ENCODE measurements at regions not wholly inside any gene's neighbourhood (a gene's known extent, or its start where the extent isn't known, plus 50 kb on each side); places are given as distances from the start of the nearest gene placed in this dataset.
"Not testable (repeated sequence)": the region's sequence is repeated elsewhere in the genome, so short reads cannot be mapped to it uniquely, and the experiment has no call there.

DNA sequence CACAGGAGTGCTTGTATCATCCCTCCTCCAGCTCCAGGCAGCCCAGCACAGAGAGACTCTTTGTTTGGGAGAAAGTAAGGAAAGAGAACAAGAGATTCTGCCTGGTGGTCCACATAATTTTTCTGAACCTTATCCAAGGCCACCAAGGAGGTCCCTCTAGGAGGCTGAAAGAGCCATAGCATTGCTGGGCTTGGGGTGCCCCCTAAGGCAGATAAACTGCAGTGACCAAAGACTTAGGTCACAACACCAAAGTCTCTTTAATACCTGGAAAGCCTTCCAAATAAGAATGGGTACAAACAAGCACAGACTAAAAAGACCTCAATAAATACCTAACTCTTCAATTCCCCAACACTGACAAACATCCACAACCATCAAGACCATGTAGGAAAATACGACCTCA lies 310.2 kb upstream of the PPP2R3A start:
- no peaks in the 10 kb centered on the region for H3K36me3 ChIP-seq (ENCODE audit: control insufficient read depth in 1 of 2, insufficient read depth in 2 of 2, low read length in 1 of 2)
- ATAC-seq (ENCODE audit: low FRiP score), result no peak
- no peak for DNase-seq

GRCh38 chr3:135658451-135658850 lies 307.1 kb upstream of the PPP2R3A start:
- H3K9me3 ChIP-seq (ENCODE audit: control insufficient read depth, low read length); H3K27me3 ChIP-seq (ENCODE audit: control insufficient read depth in 1 of 2, insufficient read depth in 2 of 2, low read length in 1 of 2); intact Hi-C loops (cut with DNase I); H3K36me3 ChIP-seq (ENCODE audit: control insufficient read depth in 1 of 2, insufficient read depth in 2 of 2, low read length in 1 of 2); H3K27ac ChIP-seq (ENCODE audit: low read depth in 1 of 2, low read length in 2 of 2); ATAC-seq (ENCODE audit: low FRiP score); H3K4me1 ChIP-seq (ENCODE audit: control insufficient read depth in 1 of 2, insufficient read depth in 2 of 2, low read length in 2 of 2); H3K4me3 ChIP-seq (ENCODE audit: low read length in 2 of 2); DNase-seq: not testable (repeated sequence)
- 74 to 97% methylated on average over 6 of the region's 14 CpGs for WGBS, 2 donors

More for the DNA sequence above, 310.2 kb upstream of the PPP2R3A start:
- intact Hi-C loops (cut with DNase I), result no loop called here
- Histone ChIP-seq H3K9me3 (ENCODE audit: control insufficient read depth, low read length) (peaks cover 5% of the 10 kb centered on the region), H3K27ac (ENCODE audit: low read depth in 1 of 2, low read length in 2 of 2) (no peak overlapping the region), H3K27me3 (ENCODE audit: control insufficient read depth in 1 of 2, insufficient read depth in 2 of 2, low read length in 1 of 2) (peaks cover 0 to 1% of the 10 kb centered on the region in 2 donors), H3K4me1 (ENCODE audit: control insufficient read depth in 1 of 2, insufficient read depth in 2 of 2, low read length in 2 of 2) (no peaks in the 10 kb centered on the region), H3K4me3 (ENCODE audit: low read length in 2 of 2) (no peak overlapping the region)
- 77 to 78% methylated on average over 1 of the region's 1 CpG for WGBS, 2 donors

- peaks cover 0 to 2% of the 10 kb centered on the region in 2 donors for H3K27me3 ChIP-seq (ENCODE audit: control insufficient read depth in 1 of 2, insufficient read depth in 2 of 2, low read length in 1 of 2)
- no peaks in the 10 kb centered on the region for H3K4me1 ChIP-seq (ENCODE audit: control insufficient read depth in 1 of 2, insufficient read depth in 2 of 2, low read length in 2 of 2)
- intact Hi-C loops (cut with DNase I), result no loop called here
- H3K36me3 ChIP-seq (ENCODE audit: control insufficient read depth in 1 of 2, insufficient read depth in 2 of 2, low read length in 1 of 2), result no peaks in the 10 kb centered on the region
- DNase-seq (no peak), ATAC-seq (ENCODE audit: low FRiP score) (no peak)
- no peak overlapping the region for H3K27ac ChIP-seq (ENCODE audit: low read depth in 1 of 2, low read length in 2 of 2)
- no peak overlapping the region for H3K4me3 ChIP-seq (ENCODE audit: low read length in 2 of 2)
- WGBS, 2 donors, result 55 to 57% methylated on average over 1 of the region's 1 CpG
- peaks cover 3% of the 10 kb centered on the region for H3K9me3 ChIP-seq (ENCODE audit: control insufficient read depth, low read length)
These were observed 298.5 kb upstream of the PPP2R3A start for GRCh38 chr3:135667061-135667460.

DNA sequence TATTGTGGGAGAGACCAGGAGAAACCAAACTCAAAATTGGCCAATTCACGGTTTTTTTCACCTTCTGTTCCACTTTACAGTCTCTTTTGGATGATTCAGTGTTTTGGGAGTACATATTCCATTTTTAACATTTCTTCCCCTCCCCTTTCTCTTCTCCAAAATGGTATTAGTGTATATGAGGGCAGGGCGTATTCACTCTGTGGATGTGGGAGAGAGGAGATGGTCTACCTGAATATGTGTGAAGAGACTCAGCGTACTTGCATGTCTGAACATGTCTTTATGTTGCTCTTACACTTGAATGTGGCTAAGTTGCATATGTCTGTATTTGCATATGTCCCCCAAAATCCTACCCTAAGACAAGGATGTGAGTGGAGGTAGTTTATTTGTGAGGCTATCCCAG lies 291.0 kb upstream of the PPP2R3A start:
- ATAC-seq (ENCODE audit: low FRiP score), result no peak
- intact Hi-C loops (cut with DNase I), result no loop called here
- 81 to 89% methylated on average over 3 of the region's 3 CpGs for WGBS, 2 donors

DNA sequence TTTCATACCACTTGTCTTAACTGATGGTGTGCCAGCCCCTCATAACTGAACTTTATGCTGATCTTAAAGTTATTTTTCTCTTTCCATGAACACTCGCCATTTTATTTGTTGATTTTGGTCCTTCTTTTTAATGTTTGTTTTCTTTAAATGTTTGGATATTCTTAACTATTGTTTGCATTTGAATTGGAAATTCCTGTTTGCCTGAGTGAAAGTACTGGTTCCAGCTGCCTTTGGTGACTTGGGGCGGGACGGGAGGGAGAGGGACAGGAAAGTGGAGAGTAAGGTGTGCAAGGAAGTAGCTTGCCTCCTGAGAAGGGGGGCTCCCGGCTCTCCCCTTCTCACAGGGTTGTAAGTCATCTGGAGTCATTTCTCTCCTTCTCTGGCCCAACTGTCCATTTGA lies 287.1 kb upstream of the PPP2R3A start:
- H3K27ac ChIP-seq (ENCODE audit: low read depth in 1 of 2, low read length in 2 of 2), result no peak overlapping the region
- intact Hi-C loops (cut with DNase I), result no loop called here
- ATAC-seq (ENCODE audit: low FRiP score) (no peak), DNase-seq (no peak)
- H3K36me3 ChIP-seq (ENCODE audit: control insufficient read depth in 1 of 2, insufficient read depth in 2 of 2, low read length in 1 of 2), result no peaks in the 10 kb centered on the region
- no peaks in the 10 kb centered on the region for H3K27me3 ChIP-seq (ENCODE audit: control insufficient read depth in 1 of 2, insufficient read depth in 2 of 2, low read length in 1 of 2)
- no peak overlapping the region for H3K4me3 ChIP-seq (ENCODE audit: low read length in 2 of 2)
- WGBS, 2 donors, result 55 to 65% methylated on average over 4 of the region's 4 CpGs
- no peaks in the 10 kb centered on the region for H3K9me3 ChIP-seq (ENCODE audit: control insufficient read depth, low read length)
- no peaks in the 10 kb centered on the region for H3K4me1 ChIP-seq (ENCODE audit: control insufficient read depth in 1 of 2, insufficient read depth in 2 of 2, low read length in 2 of 2)

More for the DNA sequence above, 291.0 kb upstream of the PPP2R3A start:
- Histone ChIP-seq H3K27ac (ENCODE audit: low read depth in 1 of 2, low read length in 2 of 2) (no peak overlapping the region), H3K9me3 (ENCODE audit: control insufficient read depth, low read length) (no peaks in the 10 kb centered on the region), H3K4me3 (ENCODE audit: low read length in 2 of 2) (no peak overlapping the region), H3K27me3 (ENCODE audit: control insufficient read depth in 1 of 2, insufficient read depth in 2 of 2, low read length in 1 of 2) (no peaks in the 10 kb centered on the region), H3K4me1 (ENCODE audit: control insufficient read depth in 1 of 2, insufficient read depth in 2 of 2, low read length in 2 of 2) (no peaks in the 10 kb centered on the region), H3K36me3 (ENCODE audit: control insufficient read depth in 1 of 2, insufficient read depth in 2 of 2, low read length in 1 of 2) (no peaks in the 10 kb centered on the region)
- no peak for DNase-seq

GRCh38 chr3:135688003-135688402 lies 277.5 kb upstream of the PPP2R3A start:
- intact Hi-C loops (cut with DNase I), result no loop called here
- 87 to 88% methylated on average over 3 of the region's 3 CpGs for WGBS, 2 donors
- ATAC-seq (ENCODE audit: low FRiP score), result no peak

DNA sequence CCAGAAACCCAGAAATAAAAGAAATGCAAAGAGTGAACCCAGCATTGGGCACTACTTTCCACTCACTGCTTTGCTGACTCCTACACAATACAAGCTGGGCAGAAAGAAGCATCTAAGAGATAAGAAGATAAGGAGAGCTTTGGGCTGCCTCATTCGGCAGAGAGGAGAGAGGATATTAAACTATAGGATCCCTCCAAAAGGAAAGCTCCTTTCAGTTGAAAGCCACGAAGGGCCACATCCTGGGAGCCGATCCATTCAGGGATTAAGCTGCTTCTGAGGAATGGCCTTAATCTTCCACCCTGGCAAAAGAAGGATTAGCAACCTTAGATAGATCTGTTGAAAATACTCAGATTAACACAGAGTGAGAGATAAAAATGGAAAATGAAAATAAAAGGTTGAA lies 274.9 kb upstream of the PPP2R3A start:
- Histone ChIP-seq H3K4me1 (ENCODE audit: control insufficient read depth in 1 of 2, insufficient read depth in 2 of 2, low read length in 2 of 2) (no peaks in the 10 kb centered on the region), H3K36me3 (ENCODE audit: control insufficient read depth in 1 of 2, insufficient read depth in 2 of 2, low read length in 1 of 2) (no peaks in the 10 kb centered on the region), H3K4me3 (ENCODE audit: low read length in 2 of 2) (no peak overlapping the region), H3K27me3 (ENCODE audit: control insufficient read depth in 1 of 2, insufficient read depth in 2 of 2, low read length in 1 of 2) (no peaks in the 10 kb centered on the region), H3K27ac (ENCODE audit: low read depth in 1 of 2, low read length in 2 of 2) (no peak overlapping the region), H3K9me3 (ENCODE audit: control insufficient read depth, low read length) (no peaks in the 10 kb centered on the region)
- intact Hi-C loops (cut with DNase I), result no loop called here
- ATAC-seq (ENCODE audit: low FRiP score), result no peak
- WGBS, 2 donors, result 68 to 78% methylated on average over 3 of the region's 3 CpGs
- DNase-seq, result no peak

More at GRCh38 chr3:135688003-135688402, 277.5 kb upstream of the PPP2R3A start:
- no peaks in the 10 kb centered on the region for H3K36me3 ChIP-seq (ENCODE audit: control insufficient read depth in 1 of 2, insufficient read depth in 2 of 2, low read length in 1 of 2)
- no peaks in the 10 kb centered on the region for H3K27me3 ChIP-seq (ENCODE audit: control insufficient read depth in 1 of 2, insufficient read depth in 2 of 2, low read length in 1 of 2)
- H3K4me3 ChIP-seq (ENCODE audit: low read length in 2 of 2), result no peak overlapping the region
- no peaks in the 10 kb centered on the region for H3K9me3 ChIP-seq (ENCODE audit: control insufficient read depth, low read length)
- H3K27ac ChIP-seq (ENCODE audit: low read depth in 1 of 2, low read length in 2 of 2), result no peak overlapping the region
- H3K4me1 ChIP-seq (ENCODE audit: control insufficient read depth in 1 of 2, insufficient read depth in 2 of 2, low read length in 2 of 2), result no peaks in the 10 kb centered on the region
- no peak for DNase-seq

DNA sequence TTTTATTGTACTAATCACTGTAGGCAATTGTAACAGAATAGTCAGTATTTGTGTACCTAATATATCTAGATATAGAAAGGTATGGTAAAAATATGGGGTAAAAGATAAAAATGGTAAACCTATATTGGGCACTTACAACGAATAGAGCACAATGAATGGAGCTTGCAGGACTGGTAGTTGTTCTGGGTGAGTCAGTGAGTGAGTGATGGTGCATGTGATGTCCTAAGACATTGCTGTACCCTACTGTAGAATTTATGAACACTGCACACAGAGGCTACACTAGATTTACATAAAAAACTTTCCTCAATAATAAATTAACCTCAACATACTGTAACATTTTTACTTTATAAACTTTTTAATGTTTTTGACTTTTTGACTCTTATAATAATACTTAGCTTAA lies 274.3 kb upstream of the PPP2R3A start:
- no peak for DNase-seq
- Histone ChIP-seq H3K27ac (ENCODE audit: low read depth in 1 of 2, low read length in 2 of 2) (no peak overlapping the region), H3K36me3 (ENCODE audit: control insufficient read depth in 1 of 2, insufficient read depth in 2 of 2, low read length in 1 of 2) (no peaks in the 10 kb centered on the region), H3K27me3 (ENCODE audit: control insufficient read depth in 1 of 2, insufficient read depth in 2 of 2, low read length in 1 of 2) (no peaks in the 10 kb centered on the region), H3K4me3 (ENCODE audit: low read length in 2 of 2) (no peak overlapping the region), H3K9me3 (ENCODE audit: control insufficient read depth, low read length) (no peaks in the 10 kb centered on the region), H3K4me1 (ENCODE audit: control insufficient read depth in 1 of 2, insufficient read depth in 2 of 2, low read length in 2 of 2) (no peaks in the 10 kb centered on the region)
- WGBS, 2 donors, result 64 to 65% methylated on average over 1 of the region's 1 CpG
- no peak for ATAC-seq (ENCODE audit: low FRiP score)
- intact Hi-C loops (cut with DNase I), result no loop called here

- H3K4me1 ChIP-seq (ENCODE audit: control insufficient read depth in 1 of 2, insufficient read depth in 2 of 2, low read length in 2 of 2), result no peaks in the 10 kb centered on the region
- WGBS, 2 donors, result 41 to 59% methylated on average over 1 of the region's 1 CpG
- intact Hi-C loops (cut with DNase I), result no loop called here
- ATAC-seq (ENCODE audit: low FRiP score), result no peak
- no peaks in the 10 kb centered on the region for H3K27me3 ChIP-seq (ENCODE audit: control insufficient read depth in 1 of 2, insufficient read depth in 2 of 2, low read length in 1 of 2)
- no peaks in the 10 kb centered on the region for H3K36me3 ChIP-seq (ENCODE audit: control insufficient read depth in 1 of 2, insufficient read depth in 2 of 2, low read length in 1 of 2)
- no peak overlapping the region for H3K27ac ChIP-seq (ENCODE audit: low read depth in 1 of 2, low read length in 2 of 2)
- no peak for DNase-seq
- H3K9me3 ChIP-seq (ENCODE audit: control insufficient read depth, low read length), result no peaks in the 10 kb centered on the region
- H3K4me3 ChIP-seq (ENCODE audit: low read length in 2 of 2), result no peak overlapping the region
These were observed 271.4 kb upstream of the PPP2R3A start for GRCh38 chr3:135694142-135694541.

Measured in aorta (tissue), 5 donors.